Epidermal melanocyte (primary cell): ENCODE measurements at regions not wholly inside any gene's neighbourhood (a gene's known extent, or its start where the extent isn't known, plus 50 kb on each side); places are given as distances from the start of the nearest gene placed in this dataset.
"Not testable (repeated sequence)": the region's sequence is repeated elsewhere in the genome, so short reads cannot be mapped to it uniquely, and the experiment has no call there.

ENCODE experiments used
- DNase-seq: peaks from one replicate; pipeline ENCODE4 v3.0.0; 2011; ENCODE audit warnings: low spot score; ENCODE audit not compliant: insufficient read length

- no peak for DNase-seq
Measured at GRCh38 chr1:232177438-232177837, 452.5 kb downstream of the SIPA1L2 start.

GRCh38 chr1:232176222-232176621 lies 453.7 kb downstream of the SIPA1L2 start:
- no peak for DNase-seq

- no peak for DNase-seq
Measured at GRCh38 chr1:232174306-232174705, 455.6 kb downstream of the SIPA1L2 start.

- no peak for DNase-seq
Measured at GRCh38 chr1:232172563-232172962, 457.4 kb downstream of the SIPA1L2 start.

- DNase-seq, result no peak
Measured at GRCh38 chr1:232170909-232171308, 459.0 kb downstream of the SIPA1L2 start.

GRCh38 chr1:232169436-232169835 lies 460.5 kb downstream of the SIPA1L2 start:
- DNase-seq, result no peak

GRCh38 chr1:232168508-232168907 lies 461.4 kb downstream of the SIPA1L2 start:
- no peak for DNase-seq

GRCh38 chr1:232166942-232167341 lies 463.0 kb downstream of the SIPA1L2 start:
- DNase-seq, result no peak

- DNase-seq, result no peak
Measured at GRCh38 chr1:232164078-232164963, 465.6 kb downstream of the SIPA1L2 start.

GRCh38 chr1:232163533-232163932 lies 466.4 kb downstream of the SIPA1L2 start:
- no peak for DNase-seq

GRCh38 chr1:232162001-232162400 lies 467.9 kb downstream of the SIPA1L2 start:
- no peak for DNase-seq

GRCh38 chr1:232158558-232158957 lies 471.4 kb downstream of the SIPA1L2 start:
- not testable (repeated sequence) for DNase-seq

- DNase-seq, result not testable (repeated sequence)
Measured at GRCh38 chr1:232156070-232156469, 473.9 kb downstream of the SIPA1L2 start.

GRCh38 chr1:232153652-232154051 lies 476.3 kb downstream of the SIPA1L2 start:
- no peak for DNase-seq

GRCh38 chr1:232150770-232151548 lies 479.0 kb downstream of the SIPA1L2 start:
- DNase-seq, result no peak

GRCh38 chr1:232149287-232150201 lies 480.4 kb downstream of the SIPA1L2 start:
- no peak for DNase-seq

- no peak for DNase-seq
Measured at GRCh38 chr1:232147215-232147614, 482.7 kb downstream of the SIPA1L2 start.

- DNase-seq, result no peak
Measured at GRCh38 chr1:232146514-232146913, 483.4 kb downstream of the SIPA1L2 start.

GRCh38 chr1:232145768-232146167 lies 484.2 kb downstream of the SIPA1L2 start:
- no peak for DNase-seq

- DNase-seq, result no peak
Measured at GRCh38 chr1:232144696-232145230, 485.2 kb downstream of the SIPA1L2 start.

- no peak for DNase-seq
Measured at GRCh38 chr1:232143315-232143886, 486.5 kb downstream of the SIPA1L2 start.
